ENCODE measurements at regions not wholly inside any gene's neighbourhood (a gene's known extent, or its start where the extent isn't known, plus 50 kb on each side); places are given as distances from the start of the nearest gene placed in this dataset.
A peak's percentile ranks its signal among the peaks of the same experiment; 100 is the strongest.
"Not testable (repeated sequence)": the region's sequence is repeated elsewhere in the genome, so short reads cannot be mapped to it uniquely, and the experiment has no call there.

DNA sequence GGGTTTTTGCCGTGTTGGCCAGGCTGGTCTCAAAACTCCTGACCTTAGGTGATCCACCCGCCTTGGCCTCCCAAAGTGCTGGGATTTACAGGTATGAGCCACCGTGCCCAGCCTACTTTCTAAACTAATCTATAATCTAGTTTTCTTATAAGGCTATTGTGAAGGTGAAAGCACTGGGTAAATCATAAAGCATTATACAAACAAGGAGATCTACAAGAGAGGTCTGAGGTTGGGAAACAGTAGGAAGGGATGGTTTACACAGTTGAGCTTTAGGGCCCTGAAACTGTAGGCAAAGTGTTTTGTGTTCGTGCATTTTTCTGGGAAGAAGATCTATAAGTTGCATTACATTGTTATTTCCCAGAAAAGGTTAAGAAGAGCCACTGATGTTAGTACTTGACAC is 84.9 kb upstream of the MED13 start:
- no peak for DNase-seq

GRCh38 chr17:62147284-62147683 is 82.2 kb upstream of the MED13 start:
- Histone ChIP-seq H3K4me1 (no peaks in the 10 kb centered on the region), H3K4me3 (no peak overlapping the region), H3K9me3 (replicated peaks) (no peaks in the 10 kb centered on the region), H3K36me3 (no peaks in the 10 kb centered on the region), H3K27ac (no peak overlapping the region), H3K27me3 (no peaks in the 10 kb centered on the region)
- DNase-seq: no peak

More for the DNA sequence above, 84.9 kb upstream of the MED13 start:
- Histone ChIP-seq H3K4me3 (no peak overlapping the region), H3K9me3 (replicated peaks) (no peaks in the 10 kb centered on the region), H3K36me3 (no peaks in the 10 kb centered on the region), H3K27me3 (no peaks in the 10 kb centered on the region), H3K27ac (no peak overlapping the region), H3K4me1 (no peaks in the 10 kb centered on the region)

DNA sequence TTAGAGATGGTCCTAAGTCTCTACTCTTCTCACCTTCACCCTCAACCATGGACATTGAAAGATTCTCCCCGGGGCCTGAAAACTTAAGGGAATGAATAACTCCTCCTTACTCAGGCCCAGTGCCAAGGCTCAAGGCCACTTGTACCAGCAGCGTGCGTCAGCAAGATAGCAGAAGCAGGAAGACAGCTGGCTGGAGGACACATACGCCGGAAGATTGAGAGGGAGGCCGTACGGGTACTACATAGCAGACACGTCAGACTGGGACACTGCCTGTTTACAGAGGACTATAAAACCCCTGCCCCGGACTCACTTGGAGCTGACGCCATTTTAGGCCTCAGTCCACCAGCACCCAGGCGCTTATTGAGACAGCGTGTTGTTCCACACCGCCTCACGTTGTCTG is 75.8 kb upstream of the MED13 start:
- no peaks in the 10 kb centered on the region for H3K4me1 ChIP-seq
- no peaks in the 10 kb centered on the region for H3K27me3 ChIP-seq
- DNase-seq: peak; percentile 26 to 34
- no peak overlapping the region for H3K4me3 ChIP-seq
- H3K9me3 ChIP-seq (replicated peaks): no peaks in the 10 kb centered on the region
- H3K36me3 ChIP-seq: no peaks in the 10 kb centered on the region
- H3K27ac ChIP-seq: no peak overlapping the region

DNA sequence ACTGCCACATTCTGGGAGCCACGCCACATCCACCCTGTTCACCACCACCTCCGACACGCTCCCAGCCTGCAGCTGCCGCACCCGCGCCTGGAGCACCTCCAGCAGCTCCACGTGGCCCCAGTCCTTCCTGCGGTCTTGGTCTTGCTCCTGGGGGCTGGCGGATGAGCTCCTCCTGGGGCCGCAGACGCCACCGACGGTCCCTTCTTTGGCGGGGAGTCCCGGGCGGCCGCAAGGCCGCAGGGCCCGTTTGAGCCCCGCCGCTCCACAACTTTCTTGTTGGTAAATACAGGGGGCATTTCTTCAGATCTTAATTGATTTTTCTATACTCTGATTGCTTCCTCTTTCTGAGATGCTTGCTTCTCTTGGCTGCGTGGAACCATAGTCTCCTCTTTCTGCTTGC is 75.3 kb upstream of the MED13 start:
- no peak overlapping the region for H3K27ac ChIP-seq
- no peak overlapping the region for H3K4me3 ChIP-seq
- no peaks in the 10 kb centered on the region for H3K36me3 ChIP-seq
- no peak for DNase-seq
- no peaks in the 10 kb centered on the region for H3K9me3 ChIP-seq (replicated peaks)
- H3K27me3 ChIP-seq: no peaks in the 10 kb centered on the region
- no peaks in the 10 kb centered on the region for H3K4me1 ChIP-seq

DNA sequence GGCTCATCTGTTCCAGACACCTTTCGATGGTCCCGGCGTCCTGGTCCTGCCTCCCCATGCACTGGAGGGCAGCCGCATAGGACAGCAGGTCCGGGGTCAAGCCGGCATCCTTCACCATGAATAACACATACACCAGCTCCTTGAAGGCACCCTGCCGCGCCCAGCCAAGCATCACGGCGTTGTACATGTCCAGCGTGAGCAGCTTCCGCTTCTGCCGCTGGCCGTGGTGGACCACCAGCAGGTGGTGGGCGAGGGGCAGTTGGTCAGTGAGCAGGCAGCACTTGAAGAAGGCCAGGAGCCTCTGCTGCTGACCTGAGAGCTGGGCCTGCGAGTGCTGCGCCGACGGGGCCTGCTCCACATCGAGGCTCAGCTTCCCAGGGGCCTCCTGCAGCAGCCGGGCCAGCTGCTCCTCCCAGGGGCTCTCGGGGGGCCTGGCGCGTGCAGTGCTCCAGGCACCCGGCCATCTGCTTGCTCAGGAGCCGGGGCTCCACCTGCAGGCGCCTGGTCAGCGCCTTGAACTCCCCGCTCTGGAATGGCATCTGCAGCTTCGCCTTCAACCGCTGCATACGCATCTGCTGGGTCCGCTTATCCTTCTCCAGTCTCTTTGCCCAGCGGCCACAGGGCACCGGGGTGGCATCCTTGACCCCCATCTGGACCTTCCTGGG is 74.7 kb upstream of the MED13 start:
- H3K27ac ChIP-seq; H3K27me3 ChIP-seq; H3K4me3 ChIP-seq; H3K4me1 ChIP-seq; DNase-seq; H3K9me3 ChIP-seq (replicated peaks); H3K36me3 ChIP-seq: not testable (repeated sequence)

DNA sequence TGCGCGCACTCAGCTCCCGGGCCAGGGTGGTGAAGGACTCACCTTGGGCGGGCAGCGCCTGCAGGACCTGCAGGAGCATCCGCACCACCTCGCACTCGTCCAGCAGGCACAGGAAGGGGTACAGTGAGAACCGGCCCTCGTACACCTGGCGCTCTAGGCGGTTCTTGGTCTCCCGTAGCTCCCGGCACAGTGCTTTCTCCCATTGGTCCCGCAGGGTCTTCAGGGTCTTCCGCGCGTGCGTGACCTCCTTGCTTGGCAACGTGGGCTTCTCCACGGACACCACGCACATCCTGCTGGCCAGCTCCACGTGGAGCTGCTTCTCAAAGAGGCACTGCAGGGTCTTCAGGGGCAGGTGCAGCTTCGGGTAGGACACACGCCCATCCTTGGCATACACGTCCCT is 74.1 kb upstream of the MED13 start:
- Histone ChIP-seq H3K36me3 (no peaks in the 10 kb centered on the region), H3K4me3 (no peak overlapping the region), H3K27me3 (no peaks in the 10 kb centered on the region), H3K9me3 (replicated peaks) (no peaks in the 10 kb centered on the region), H3K27ac (no peak overlapping the region), H3K4me1 (no peaks in the 10 kb centered on the region)
- no peak for DNase-seq

GRCh38 chr17:62138676-62139121 is 73.6 kb upstream of the MED13 start:
- not testable (repeated sequence) for H3K9me3 ChIP-seq (replicated peaks); H3K36me3 ChIP-seq; H3K27me3 ChIP-seq; H3K4me1 ChIP-seq; H3K4me3 ChIP-seq; H3K27ac ChIP-seq; DNase-seq

- H3K4me3 ChIP-seq; DNase-seq; H3K27ac ChIP-seq; H3K4me1 ChIP-seq; H3K36me3 ChIP-seq; H3K27me3 ChIP-seq; H3K9me3 ChIP-seq (replicated peaks): not testable (repeated sequence)
Measured at GRCh38 chr17:62137734-62138624, 72.9 kb upstream of the MED13 start.

- DNase-seq; H3K4me1 ChIP-seq; H3K9me3 ChIP-seq (replicated peaks); H3K27ac ChIP-seq; H3K27me3 ChIP-seq; H3K36me3 ChIP-seq; H3K4me3 ChIP-seq: not testable (repeated sequence)
Measured at GRCh38 chr17:62137013-62137733, 72.1 kb upstream of the MED13 start.

- Histone ChIP-seq H3K36me3 (no peaks in the 10 kb centered on the region), H3K9me3 (replicated peaks) (no peaks in the 10 kb centered on the region)
Measured at GRCh38 chr17:62135742-62136141, 70.7 kb upstream of the MED13 start.

GRCh38 chr17:62135096-62135495 is 70.0 kb upstream of the MED13 start:
- H3K4me3 ChIP-seq; H3K4me1 ChIP-seq; H3K36me3 ChIP-seq; H3K9me3 ChIP-seq (replicated peaks); H3K27ac ChIP-seq; H3K27me3 ChIP-seq; DNase-seq: not testable (repeated sequence)

More at GRCh38 chr17:62135742-62136141, 70.7 kb upstream of the MED13 start:
- Histone ChIP-seq H3K27me3 (no peaks in the 10 kb centered on the region), H3K4me3 (no peak overlapping the region), H3K27ac (no peak overlapping the region), H3K4me1 (no peaks in the 10 kb centered on the region)
- DNase-seq: no peak

- Histone ChIP-seq H3K27me3 (no peaks in the 10 kb centered on the region), H3K4me1 (no peaks in the 10 kb centered on the region), H3K4me3 (no peak overlapping the region), H3K27ac (no peak overlapping the region), H3K36me3 (no peaks in the 10 kb centered on the region), H3K9me3 (replicated peaks) (no peaks in the 10 kb centered on the region)
- DNase-seq: no peak
Measured at GRCh38 chr17:62134397-62134796, 69.3 kb upstream of the MED13 start.

- H3K9me3 ChIP-seq (replicated peaks); H3K36me3 ChIP-seq; H3K27ac ChIP-seq; H3K27me3 ChIP-seq; H3K4me3 ChIP-seq; DNase-seq; H3K4me1 ChIP-seq: not testable (repeated sequence)
Measured at GRCh38 chr17:62131271-62131670, 66.2 kb upstream of the MED13 start.

GRCh38 chr17:62130739-62131138 is 65.7 kb upstream of the MED13 start:
- Histone ChIP-seq H3K9me3 (replicated peaks) (no peaks in the 10 kb centered on the region), H3K27me3 (no peaks in the 10 kb centered on the region), H3K27ac (no peak overlapping the region), H3K4me3 (no peak overlapping the region), H3K36me3 (no peaks in the 10 kb centered on the region), H3K4me1 (no peaks in the 10 kb centered on the region)
- no peak for DNase-seq

GRCh38 chr17:62126292-62126691 is 61.2 kb upstream of the MED13 start:
- Histone ChIP-seq H3K27me3 (no peaks in the 10 kb centered on the region), H3K4me3 (no peak overlapping the region), H3K36me3 (no peaks in the 10 kb centered on the region), H3K9me3 (replicated peaks) (no peaks in the 10 kb centered on the region), H3K4me1 (no peaks in the 10 kb centered on the region), H3K27ac (no peak overlapping the region)
- no peak for DNase-seq
